HepG2 (cell line): ENCODE measurements at regions not wholly inside any gene's neighbourhood (a gene's known extent, or its start where the extent isn't known, plus 50 kb on each side); places are given as distances from the start of the nearest gene placed in this dataset.

Source experiments
- SMAD3 ChIP-seq: sonication (generic); formaldehyde crosslinking; IDR thresholded peaks from 2 replicates; pipeline ENCODE4 v1.4.0; 2020; ENCODE audit warnings: missing genetic modification reagents
- ZMYM3 ChIP-seq: sonication (generic); formaldehyde crosslinking; IDR thresholded peaks from 2 replicates; pipeline ENCODE4 v1.5.1; 2020; ENCODE audit warnings: mild to moderate bottlenecking, missing genetic modification reagents

DNA sequence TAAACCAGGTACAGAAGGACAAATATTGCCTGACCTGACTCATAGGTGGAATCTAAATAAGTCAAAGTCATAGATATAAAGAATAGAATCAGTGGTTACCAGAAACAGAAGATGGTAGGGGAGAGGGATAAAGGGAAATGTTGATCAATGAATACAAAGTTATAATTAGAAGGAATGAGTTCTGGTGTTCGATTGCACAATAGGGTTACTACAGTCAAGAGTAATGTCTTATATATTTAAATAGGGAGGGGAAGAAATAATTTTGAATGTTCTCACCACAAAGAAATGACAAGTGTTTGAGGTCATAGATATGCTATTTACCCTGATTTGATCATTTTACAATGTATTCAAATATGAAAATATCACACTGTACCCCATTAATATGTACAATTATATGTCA lies 1541.2 kb downstream of the SLITRK1 start:
- TF ChIP-seq SMAD3 (CRISPR knock-in tag) (no peak), ZMYM3 (CRISPR knock-in tag) (no peak)
